Liver (tissue), 3 donors: ENCODE measurements at regions not wholly inside any gene's neighbourhood (a gene's known extent, or its start where the extent isn't known, plus 50 kb on each side); places are given as distances from the start of the nearest gene placed in this dataset.

Source experiments
- TAF1 ChIP-seq: conservative IDR thresholded peaks from 2 replicates; pipeline ENCODE4 v1.6.1; 2016; ENCODE audit warnings: antibody characterized with exemption, mild to moderate bottlenecking
- TF ChIP-seq, protein P1 (sequence below): fragments of 150-350 bp; IDR thresholded peaks from 2 replicates; pipeline ENCODE4 v1.5.1; 2017; ENCODE audit warnings: improper control_type of control experiment, low read depth, low read length; ENCODE audit not compliant: missing input control
- TF ChIP-seq, protein P2 (sequence below): IDR thresholded peaks from 2 replicates; pipeline ENCODE4 v1.6.1; 2016; ENCODE audit warnings: antibody characterized with exemption
- donor health status: healthy.
- donor health status: healthy.

DNA sequence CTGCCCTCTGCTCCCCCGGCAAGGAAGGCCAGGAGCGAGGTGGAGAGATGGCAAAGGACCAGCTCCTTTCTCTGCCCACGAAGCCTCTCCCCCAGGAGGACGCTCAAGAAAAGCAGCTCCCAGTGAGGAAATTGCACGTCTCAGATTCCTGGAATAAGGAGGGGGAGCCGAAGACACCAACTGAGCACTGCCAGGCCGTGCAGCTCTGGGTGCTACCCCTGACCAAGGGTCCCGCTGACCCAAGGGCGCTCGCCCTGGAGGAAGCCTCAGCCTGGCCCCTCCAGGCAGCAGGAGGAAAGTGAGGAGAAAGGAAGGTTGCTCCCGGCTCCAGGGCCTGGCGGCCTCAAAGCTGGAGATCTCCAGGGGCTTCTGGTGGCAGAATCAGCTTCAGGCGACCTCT is 174.1 kb upstream of the SFSWAP start:
- TF ChIP-seq, protein P1, sequence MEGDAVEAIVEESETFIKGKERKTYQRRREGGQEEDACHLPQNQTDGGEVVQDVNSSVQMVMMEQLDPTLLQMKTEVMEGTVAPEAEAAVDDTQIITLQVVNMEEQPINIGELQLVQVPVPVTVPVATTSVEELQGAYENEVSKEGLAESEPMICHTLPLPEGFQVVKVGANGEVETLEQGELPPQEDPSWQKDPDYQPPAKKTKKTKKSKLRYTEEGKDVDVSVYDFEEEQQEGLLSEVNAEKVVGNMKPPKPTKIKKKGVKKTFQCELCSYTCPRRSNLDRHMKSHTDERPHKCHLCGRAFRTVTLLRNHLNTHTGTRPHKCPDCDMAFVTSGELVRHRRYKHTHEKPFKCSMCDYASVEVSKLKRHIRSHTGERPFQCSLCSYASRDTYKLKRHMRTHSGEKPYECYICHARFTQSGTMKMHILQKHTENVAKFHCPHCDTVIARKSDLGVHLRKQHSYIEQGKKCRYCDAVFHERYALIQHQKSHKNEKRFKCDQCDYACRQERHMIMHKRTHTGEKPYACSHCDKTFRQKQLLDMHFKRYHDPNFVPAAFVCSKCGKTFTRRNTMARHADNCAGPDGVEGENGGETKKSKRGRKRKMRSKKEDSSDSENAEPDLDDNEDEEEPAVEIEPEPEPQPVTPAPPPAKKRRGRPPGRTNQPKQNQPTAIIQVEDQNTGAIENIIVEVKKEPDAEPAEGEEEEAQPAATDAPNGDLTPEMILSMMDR: no peak
- TF ChIP-seq, protein P2, sequence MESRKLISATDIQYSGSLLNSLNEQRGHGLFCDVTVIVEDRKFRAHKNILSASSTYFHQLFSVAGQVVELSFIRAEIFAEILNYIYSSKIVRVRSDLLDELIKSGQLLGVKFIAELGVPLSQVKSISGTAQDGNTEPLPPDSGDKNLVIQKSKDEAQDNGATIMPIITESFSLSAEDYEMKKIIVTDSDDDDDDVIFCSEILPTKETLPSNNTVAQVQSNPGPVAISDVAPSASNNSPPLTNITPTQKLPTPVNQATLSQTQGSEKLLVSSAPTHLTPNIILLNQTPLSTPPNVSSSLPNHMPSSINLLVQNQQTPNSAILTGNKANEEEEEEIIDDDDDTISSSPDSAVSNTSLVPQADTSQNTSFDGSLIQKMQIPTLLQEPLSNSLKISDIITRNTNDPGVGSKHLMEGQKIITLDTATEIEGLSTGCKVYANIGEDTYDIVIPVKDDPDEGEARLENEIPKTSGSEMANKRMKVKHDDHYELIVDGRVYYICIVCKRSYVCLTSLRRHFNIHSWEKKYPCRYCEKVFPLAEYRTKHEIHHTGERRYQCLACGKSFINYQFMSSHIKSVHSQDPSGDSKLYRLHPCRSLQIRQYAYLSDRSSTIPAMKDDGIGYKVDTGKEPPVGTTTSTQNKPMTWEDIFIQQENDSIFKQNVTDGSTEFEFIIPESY: no peak
- no peak for TF ChIP-seq TAF1
